ENCODE measurements at regions not wholly inside any gene's neighbourhood (a gene's known extent, or its start where the extent isn't known, plus 50 kb on each side); places are given as distances from the start of the nearest gene placed in this dataset.

DNA sequence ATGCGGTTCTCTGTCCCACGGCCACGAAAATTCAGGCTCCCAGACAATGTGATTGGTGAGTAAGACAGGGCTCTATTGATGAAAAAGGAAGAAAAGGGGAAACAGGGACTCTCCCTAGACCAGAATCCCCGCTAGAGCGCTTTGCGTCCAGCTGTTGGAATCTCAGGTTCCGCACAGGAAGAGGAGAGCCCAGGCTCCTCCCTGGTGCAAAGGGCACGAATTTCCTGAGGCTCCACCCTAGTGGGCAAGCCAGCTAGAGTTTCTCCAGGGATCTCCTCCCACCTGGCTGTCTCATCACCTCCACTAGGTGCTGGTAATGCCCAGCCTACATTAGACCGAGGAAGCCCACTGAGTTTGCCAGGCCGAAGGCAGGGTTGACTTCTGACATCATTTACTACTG, 135.9 kb upstream of the SOX4 start:
- Histone ChIP-seq H3K36me3 (ENCODE audit: control insufficient read depth in 4 of 4, insufficient read depth in 4 of 4, low read length in 3 of 4) (no peaks in the 10 kb centered on the region), H3K27ac (ENCODE audit: insufficient read depth in 1 of 2, low read depth in 1 of 2, low read length in 2 of 2, poor library complexity in 1 of 2, severe bottlenecking in 2 of 2) (no peak overlapping the region), H3K9me3 (ENCODE audit: control extremely low read depth in 1 of 5, control insufficient read depth in 4 of 5, insufficient read depth in 2 of 5, low read depth in 1 of 5, low read length in 4 of 5) (peaks cover 0 to 1% (median 0%) of the 10 kb centered on the region in 5 experiments), H3K4me1 (ENCODE audit: control extremely low read depth in 1 of 4, control insufficient read depth in 4 of 4, insufficient read depth in 4 of 4, low read length in 3 of 4) (no peaks in the 10 kb centered on the region), H3K27me3 (replicated peaks in 2 of 5; ENCODE audit: control insufficient read depth in 4 of 5, insufficient read depth in 5 of 5, low read length in 4 of 5) (no peaks in the 10 kb centered on the region), H3K4me3 (ENCODE audit: control insufficient read depth in 1 of 7, extremely low read depth in 1 of 7, insufficient read depth in 4 of 7, low read depth in 2 of 7, low read length in 6 of 7) (no peak overlapping the region)
- ChIA-PET POLR2A (no interaction called here), CTCF (no interaction called here)
- no peak for DNase-seq
- WGBS (ENCODE audit: insufficient coverage): 92% methylated on average over 7 of the region's 10 CpGs

GRCh38 chr6:21459641-21460040, 133.9 kb upstream of the SOX4 start:
- Histone ChIP-seq H3K27me3 (replicated peaks in 2 of 5; ENCODE audit: control insufficient read depth in 4 of 5, insufficient read depth in 5 of 5, low read length in 4 of 5) (no peaks in the 10 kb centered on the region), H3K36me3 (ENCODE audit: control insufficient read depth in 4 of 4, insufficient read depth in 4 of 4, low read length in 3 of 4) (no peaks in the 10 kb centered on the region), H3K4me1 (ENCODE audit: control extremely low read depth in 1 of 4, control insufficient read depth in 4 of 4, insufficient read depth in 4 of 4, low read length in 3 of 4) (no peaks in the 10 kb centered on the region), H3K4me3 (ENCODE audit: control insufficient read depth in 1 of 7, extremely low read depth in 1 of 7, insufficient read depth in 4 of 7, low read depth in 2 of 7, low read length in 6 of 7) (no peak overlapping the region), H3K27ac (ENCODE audit: insufficient read depth in 1 of 2, low read depth in 1 of 2, low read length in 2 of 2, poor library complexity in 1 of 2, severe bottlenecking in 2 of 2) (no peak overlapping the region), H3K9me3 (ENCODE audit: control extremely low read depth in 1 of 5, control insufficient read depth in 4 of 5, insufficient read depth in 2 of 5, low read depth in 1 of 5, low read length in 4 of 5) (peaks cover 0 to 1% (median 0%) of the 10 kb centered on the region in 5 experiments)
- POLR2A ChIA-PET: interaction anchor here (0.6 kb wide), 1 partner anchor 75 kb away, joined by 3 read pairs; no protein-coding TSS in a partner anchor
- CTCF ChIA-PET: no interaction called here
- DNase-seq: no peak
- no CpG with 5 or more reads among the region's 4 CpGs for WGBS (ENCODE audit: insufficient coverage)

GRCh38 chr6:21461844-21462518, 131.6 kb upstream of the SOX4 start:
- ChIA-PET POLR2A (no interaction called here), CTCF (no interaction called here)
- no peaks in the 10 kb centered on the region for H3K4me1 ChIP-seq (ENCODE audit: control extremely low read depth in 1 of 4, control insufficient read depth in 4 of 4, insufficient read depth in 4 of 4, low read length in 3 of 4)
- H3K9me3 ChIP-seq (ENCODE audit: control extremely low read depth in 1 of 5, control insufficient read depth in 4 of 5, insufficient read depth in 2 of 5, low read depth in 1 of 5, low read length in 4 of 5): peaks cover 0 to 7% (median under 1%) of the 10 kb centered on the region in 5 experiments
- DNase-seq: no peak
- H3K36me3 ChIP-seq (ENCODE audit: control insufficient read depth in 4 of 4, insufficient read depth in 4 of 4, low read length in 3 of 4): no peaks in the 10 kb centered on the region
- H3K27me3 ChIP-seq (replicated peaks in 2 of 5; ENCODE audit: control insufficient read depth in 4 of 5, insufficient read depth in 5 of 5, low read length in 4 of 5): no peaks in the 10 kb centered on the region
- H3K27ac ChIP-seq (ENCODE audit: insufficient read depth in 1 of 2, low read depth in 1 of 2, low read length in 2 of 2, poor library complexity in 1 of 2, severe bottlenecking in 2 of 2): no peak overlapping the region
- H3K4me3 ChIP-seq (ENCODE audit: control insufficient read depth in 1 of 7, extremely low read depth in 1 of 7, insufficient read depth in 4 of 7, low read depth in 2 of 7, low read length in 6 of 7): no peak overlapping the region

- Histone ChIP-seq H3K4me1 (ENCODE audit: control extremely low read depth in 1 of 4, control insufficient read depth in 4 of 4, insufficient read depth in 4 of 4, low read length in 3 of 4) (no peaks in the 10 kb centered on the region), H3K27me3 (replicated peaks in 2 of 5; ENCODE audit: control insufficient read depth in 4 of 5, insufficient read depth in 5 of 5, low read length in 4 of 5) (no peaks in the 10 kb centered on the region), H3K27ac (ENCODE audit: insufficient read depth in 1 of 2, low read depth in 1 of 2, low read length in 2 of 2, poor library complexity in 1 of 2, severe bottlenecking in 2 of 2) (no peak overlapping the region), H3K9me3 (ENCODE audit: control extremely low read depth in 1 of 5, control insufficient read depth in 4 of 5, insufficient read depth in 2 of 5, low read depth in 1 of 5, low read length in 4 of 5) (peaks cover 0 to 8% (median 1%) of the 10 kb centered on the region in 5 experiments), H3K4me3 (ENCODE audit: control insufficient read depth in 1 of 7, extremely low read depth in 1 of 7, insufficient read depth in 4 of 7, low read depth in 2 of 7, low read length in 6 of 7) (no peak overlapping the region), H3K36me3 (ENCODE audit: control insufficient read depth in 4 of 4, insufficient read depth in 4 of 4, low read length in 3 of 4) (no peaks in the 10 kb centered on the region)
- ChIA-PET POLR2A (no interaction called here), CTCF (no interaction called here)
- no peak for DNase-seq
- no CpG with 5 or more reads among the region's 2 CpGs for WGBS (ENCODE audit: insufficient coverage)
Measured at GRCh38 chr6:21462519-21462852, 131.1 kb upstream of the SOX4 start.

DNA sequence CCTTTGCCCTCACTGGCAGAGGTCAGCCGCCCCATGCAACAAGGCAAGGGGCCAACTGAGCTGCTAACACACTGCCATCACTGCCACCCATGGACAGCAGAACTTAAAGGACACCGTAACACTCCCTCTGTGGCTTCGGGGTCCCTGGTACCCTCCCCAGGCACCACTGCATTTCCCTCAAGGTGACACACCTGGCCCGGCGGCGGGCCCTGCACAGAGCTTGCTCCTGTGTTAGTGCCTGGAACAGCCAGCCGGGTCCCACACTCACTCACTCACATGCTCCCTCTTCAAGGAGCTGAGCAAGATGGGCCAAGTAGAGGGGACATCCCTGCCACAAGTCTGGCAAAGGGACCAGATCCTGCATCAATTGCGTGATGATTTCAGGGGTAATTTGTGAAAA, 126.5 kb upstream of the SOX4 start:
- DNase-seq: no peak
- Histone ChIP-seq H3K9me3 (ENCODE audit: control extremely low read depth in 1 of 5, control insufficient read depth in 4 of 5, insufficient read depth in 2 of 5, low read depth in 1 of 5, low read length in 4 of 5) (peaks cover 0 to 8% (median 0%) of the 10 kb centered on the region in 5 experiments), H3K27me3 (replicated peaks in 2 of 5; ENCODE audit: control insufficient read depth in 4 of 5, insufficient read depth in 5 of 5, low read length in 4 of 5) (no peaks in the 10 kb centered on the region), H3K4me1 (ENCODE audit: control extremely low read depth in 1 of 4, control insufficient read depth in 4 of 4, insufficient read depth in 4 of 4, low read length in 3 of 4) (no peaks in the 10 kb centered on the region), H3K4me3 (ENCODE audit: control insufficient read depth in 1 of 7, extremely low read depth in 1 of 7, insufficient read depth in 4 of 7, low read depth in 2 of 7, low read length in 6 of 7) (no peak overlapping the region), H3K27ac (ENCODE audit: insufficient read depth in 1 of 2, low read depth in 1 of 2, low read length in 2 of 2, poor library complexity in 1 of 2, severe bottlenecking in 2 of 2) (no peak overlapping the region), H3K36me3 (ENCODE audit: control insufficient read depth in 4 of 4, insufficient read depth in 4 of 4, low read length in 3 of 4) (no peaks in the 10 kb centered on the region)
- ChIA-PET POLR2A (no interaction called here), CTCF (interaction anchor here (1.0 kb wide), 1 partner anchor 8 kb away, joined by 3 read pairs; no protein-coding TSS in a partner anchor)
- WGBS (ENCODE audit: insufficient coverage): 95% methylated on average over 7 of the region's 8 CpGs

- 100% methylated on average over 1 of the region's 1 CpG for WGBS (ENCODE audit: insufficient coverage)
- Histone ChIP-seq H3K9me3 (ENCODE audit: control extremely low read depth in 1 of 5, control insufficient read depth in 4 of 5, insufficient read depth in 2 of 5, low read depth in 1 of 5, low read length in 4 of 5) (peaks cover 0 to 8% (median 0%) of the 10 kb centered on the region in 5 experiments), H3K27me3 (replicated peaks in 2 of 5; ENCODE audit: control insufficient read depth in 4 of 5, insufficient read depth in 5 of 5, low read length in 4 of 5) (no peaks in the 10 kb centered on the region), H3K4me1 (ENCODE audit: control extremely low read depth in 1 of 4, control insufficient read depth in 4 of 4, insufficient read depth in 4 of 4, low read length in 3 of 4) (no peaks in the 10 kb centered on the region), H3K4me3 (ENCODE audit: control insufficient read depth in 1 of 7, extremely low read depth in 1 of 7, insufficient read depth in 4 of 7, low read depth in 2 of 7, low read length in 6 of 7) (no peak overlapping the region), H3K27ac (ENCODE audit: insufficient read depth in 1 of 2, low read depth in 1 of 2, low read length in 2 of 2, poor library complexity in 1 of 2, severe bottlenecking in 2 of 2) (no peak overlapping the region), H3K36me3 (ENCODE audit: control insufficient read depth in 4 of 4, insufficient read depth in 4 of 4, low read length in 3 of 4) (no peaks in the 10 kb centered on the region)
- no peak for DNase-seq
- CTCF ChIA-PET: no interaction called here
- POLR2A ChIA-PET: no interaction called here
Measured at GRCh38 chr6:21468461-21468860, 125.1 kb upstream of the SOX4 start.

DNA sequence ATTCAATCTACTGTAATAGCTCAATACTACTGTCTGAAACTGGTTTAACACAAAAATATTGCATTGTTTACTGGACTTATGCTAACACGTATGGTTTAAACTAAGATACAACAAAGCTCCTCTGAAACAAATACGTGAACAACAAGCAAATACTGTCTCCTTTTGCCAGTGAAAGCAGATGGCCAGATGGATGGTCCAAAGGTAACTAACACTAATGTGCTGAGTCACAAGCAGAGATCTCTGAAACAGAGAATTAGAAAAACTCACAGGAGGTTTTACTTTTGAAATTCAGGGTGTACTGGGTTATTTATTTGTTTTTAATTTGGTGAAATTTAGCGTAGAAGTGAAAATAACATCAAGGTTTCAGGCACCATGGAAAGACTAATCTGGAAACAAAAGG, 124.3 kb upstream of the SOX4 start:
- no peaks in the 10 kb centered on the region for H3K4me1 ChIP-seq (ENCODE audit: control extremely low read depth in 1 of 4, control insufficient read depth in 4 of 4, insufficient read depth in 4 of 4, low read length in 3 of 4)
- no peak for DNase-seq
- no peaks in the 10 kb centered on the region for H3K36me3 ChIP-seq (ENCODE audit: control insufficient read depth in 4 of 4, insufficient read depth in 4 of 4, low read length in 3 of 4)
- H3K4me3 ChIP-seq (ENCODE audit: control insufficient read depth in 1 of 7, extremely low read depth in 1 of 7, insufficient read depth in 4 of 7, low read depth in 2 of 7, low read length in 6 of 7): no peak overlapping the region
- no peaks in the 10 kb centered on the region for H3K27me3 ChIP-seq (replicated peaks in 2 of 5; ENCODE audit: control insufficient read depth in 4 of 5, insufficient read depth in 5 of 5, low read length in 4 of 5)
- H3K9me3 ChIP-seq (ENCODE audit: control extremely low read depth in 1 of 5, control insufficient read depth in 4 of 5, insufficient read depth in 2 of 5, low read depth in 1 of 5, low read length in 4 of 5): peaks cover 0 to 8% (median 0%) of the 10 kb centered on the region in 5 experiments
- no peak overlapping the region for H3K27ac ChIP-seq (ENCODE audit: insufficient read depth in 1 of 2, low read depth in 1 of 2, low read length in 2 of 2, poor library complexity in 1 of 2, severe bottlenecking in 2 of 2)
- ChIA-PET POLR2A (no interaction called here), CTCF (no interaction called here)
- WGBS (ENCODE audit: insufficient coverage): no CpG with 5 or more reads among the region's 3 CpGs
